Superior temporal gyrus (tissue), 1 donor: ENCODE measurements at regions not wholly inside any gene's neighbourhood (a gene's known extent, or its start where the extent isn't known, plus 50 kb on each side); places are given as distances from the start of the nearest gene placed in this dataset.

Experiments
- DNase-seq: peaks from one replicate; pipeline ENCODE4 v3.0.0-alpha.2; 2016; ENCODE audit errors: extremely low spot score

DNA sequence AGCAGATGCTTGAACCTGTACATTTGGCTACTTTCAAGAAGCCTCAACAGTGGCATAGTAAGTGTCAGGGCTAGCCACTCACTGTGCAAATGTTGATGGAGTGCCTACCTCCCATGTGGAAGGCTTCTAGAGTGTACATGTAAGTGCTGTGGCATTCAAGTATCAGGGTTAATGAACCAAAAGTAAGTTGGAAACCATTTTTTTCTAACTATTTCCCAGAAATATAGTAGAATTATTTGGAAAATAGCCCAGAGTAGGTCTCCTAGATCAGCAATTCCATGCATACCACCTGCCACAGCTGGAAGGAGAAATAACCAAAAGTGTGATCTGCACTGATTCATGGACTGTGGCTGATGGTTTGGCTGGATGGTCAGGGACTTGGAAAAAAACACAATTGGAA lies 53.3 kb downstream of the FOXD1 start:
- no peak for DNase-seq

DNA sequence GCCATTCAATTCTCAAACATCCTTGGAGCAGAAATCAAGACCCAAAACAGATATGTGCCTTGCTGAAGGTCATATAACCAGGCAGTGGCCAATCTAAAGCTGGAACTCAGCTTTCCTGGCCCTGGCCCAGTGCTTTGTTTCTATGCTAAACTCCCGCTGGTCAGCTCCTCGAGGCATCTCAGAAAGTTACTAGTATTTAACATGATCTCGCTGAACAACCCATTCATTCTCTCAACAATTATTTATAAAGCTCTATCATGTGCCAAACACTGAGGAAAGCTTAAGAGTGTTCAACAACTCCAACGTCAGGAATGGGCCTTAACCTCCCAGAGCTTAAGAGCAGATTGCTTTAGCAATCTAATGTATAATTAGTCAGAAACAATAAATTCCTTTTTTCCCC lies 54.0 kb downstream of the FOXD1 start:
- DNase-seq: no peak

DNA sequence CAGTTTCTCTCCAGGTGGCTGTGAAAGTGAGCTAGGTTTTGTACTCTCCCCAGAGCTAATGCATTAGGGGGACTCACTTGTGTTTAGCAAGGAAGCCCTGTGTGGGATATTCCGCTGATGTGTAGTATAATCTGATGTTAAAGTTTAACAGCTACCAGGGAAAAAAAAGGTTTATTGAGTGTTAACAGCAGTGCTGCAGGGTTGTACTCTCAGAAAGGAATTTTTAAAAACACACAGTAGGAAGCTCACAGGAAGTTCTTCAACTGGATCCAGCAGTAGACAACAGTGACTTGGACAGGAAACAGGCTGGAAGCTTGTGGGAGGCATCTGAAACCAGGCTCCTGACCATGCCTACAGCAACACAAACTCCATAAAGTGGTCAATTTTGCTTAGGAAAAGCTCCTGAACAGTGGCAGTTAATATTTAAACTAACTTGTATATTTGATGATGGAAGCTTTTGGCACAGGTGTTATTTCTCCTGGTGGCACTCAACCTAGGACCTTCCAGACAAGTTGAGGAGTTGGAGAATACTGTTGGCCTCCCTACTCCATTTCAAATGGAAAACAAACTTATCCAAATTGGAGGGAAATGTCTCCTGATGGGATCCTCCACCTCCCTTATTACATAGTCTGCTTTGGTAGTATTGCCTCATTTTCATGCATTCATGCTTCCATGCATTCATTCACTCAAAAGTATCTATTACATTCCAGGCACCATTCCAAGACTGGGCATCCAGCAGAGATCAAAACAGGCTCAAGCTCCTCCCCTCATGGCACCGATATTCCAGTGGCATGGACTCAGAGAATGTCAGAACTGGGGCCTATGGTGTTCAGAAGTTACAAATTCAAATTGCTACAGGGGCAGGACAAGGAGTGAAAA lies 54.7 kb downstream of the FOXD1 start:
- no peak for DNase-seq

DNA sequence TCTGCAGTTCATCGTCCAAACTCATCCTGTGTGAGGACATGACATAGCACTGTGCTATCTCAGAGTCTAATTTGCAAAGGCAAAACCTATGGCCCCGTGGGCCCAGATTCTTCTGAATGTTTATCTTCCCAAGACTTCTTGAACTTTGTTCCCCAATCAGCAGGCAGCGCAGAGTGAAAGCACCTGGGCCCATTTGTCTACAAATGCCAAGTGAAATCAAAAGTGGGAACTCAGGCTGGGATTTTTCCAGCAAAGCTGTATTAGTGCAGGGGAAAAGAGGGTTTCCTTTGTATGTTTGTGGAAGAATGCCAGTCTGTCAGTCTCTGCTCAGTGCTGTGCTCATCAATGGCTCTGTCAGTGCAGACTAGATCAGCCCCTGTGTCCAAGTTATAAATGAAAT lies 55.8 kb downstream of the FOXD1 start:
- DNase-seq: no peak

DNA sequence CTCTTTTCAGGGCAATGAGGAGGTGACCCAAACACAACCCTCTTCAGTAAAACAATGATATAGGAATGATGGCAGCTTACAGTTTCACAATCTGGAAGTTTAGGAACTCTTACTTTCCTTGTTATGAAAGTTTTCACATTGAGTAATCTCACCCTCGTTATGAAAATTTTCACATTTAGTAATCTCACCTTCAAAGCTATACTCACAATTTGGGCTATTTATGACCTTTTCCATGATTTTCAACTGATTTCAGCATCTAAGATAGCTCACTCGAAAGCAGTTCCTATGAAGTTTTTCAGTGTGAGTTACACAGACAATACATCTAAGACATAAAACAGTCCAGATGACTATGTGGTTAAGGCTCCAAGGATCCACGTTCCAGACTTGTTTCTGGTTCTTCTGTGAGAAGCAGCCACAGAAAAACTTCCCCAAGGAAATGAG lies 57.1 kb downstream of the FOXD1 start:
- no peak for DNase-seq

DNA sequence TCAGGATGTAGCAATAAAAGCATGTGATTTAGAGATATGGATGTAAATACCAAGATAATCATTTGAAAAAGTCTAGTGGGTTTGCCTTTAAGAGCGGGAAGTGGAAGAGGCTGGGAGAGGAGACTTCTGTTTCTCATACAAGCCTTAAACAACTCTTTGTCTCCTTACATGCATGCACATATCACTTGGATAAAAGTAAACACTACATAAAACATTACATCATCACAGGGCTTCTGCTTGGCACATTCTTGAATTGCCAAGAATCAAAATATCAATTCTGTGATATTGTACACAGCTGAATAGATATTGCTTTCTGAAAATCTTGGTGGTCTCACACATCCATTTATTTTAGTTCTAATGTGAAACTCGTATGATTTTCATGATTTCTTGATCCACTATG lies 57.6 kb downstream of the FOXD1 start:
- DNase-seq: no peak

DNA sequence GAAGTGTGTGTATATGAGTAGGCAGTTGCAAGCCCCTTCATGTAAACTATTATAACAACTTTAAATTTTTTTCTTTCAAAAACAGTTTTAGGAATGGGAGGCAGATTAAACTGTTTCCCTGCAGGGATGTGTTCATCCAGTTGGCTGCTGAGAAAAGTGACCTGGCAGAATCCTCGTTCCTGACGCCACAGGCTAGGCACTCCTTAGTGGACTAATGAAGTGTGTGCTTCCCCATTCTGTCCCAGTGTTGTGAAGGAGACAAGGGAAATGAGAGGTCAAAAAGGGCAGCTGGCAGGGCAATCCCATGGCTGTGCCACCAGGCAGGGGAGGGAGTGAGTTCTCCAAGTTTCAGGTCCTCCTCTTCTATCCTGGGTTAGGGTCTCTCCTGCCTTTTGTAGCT lies 59.8 kb downstream of the FOXD1 start:
- no peak for DNase-seq

DNA sequence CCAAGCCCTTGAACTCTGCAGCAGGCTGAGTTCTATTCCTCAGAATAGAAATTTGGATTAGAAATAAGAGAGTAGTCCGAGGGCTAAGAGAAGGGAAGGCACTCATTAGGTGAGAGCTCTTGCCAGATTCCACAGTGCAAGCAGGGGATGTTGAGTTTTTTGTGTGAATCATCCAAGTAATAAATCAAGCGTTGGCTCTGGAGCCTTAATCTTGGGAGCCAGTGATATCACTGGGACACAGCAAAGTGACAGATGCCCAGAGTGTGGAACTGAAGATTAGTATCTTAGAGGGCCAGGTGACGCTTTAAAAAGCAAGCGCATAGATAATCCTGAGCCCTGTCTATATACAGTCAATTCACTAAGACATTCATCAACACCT lies 60.3 kb downstream of the FOXD1 start:
- no peak for DNase-seq

DNA sequence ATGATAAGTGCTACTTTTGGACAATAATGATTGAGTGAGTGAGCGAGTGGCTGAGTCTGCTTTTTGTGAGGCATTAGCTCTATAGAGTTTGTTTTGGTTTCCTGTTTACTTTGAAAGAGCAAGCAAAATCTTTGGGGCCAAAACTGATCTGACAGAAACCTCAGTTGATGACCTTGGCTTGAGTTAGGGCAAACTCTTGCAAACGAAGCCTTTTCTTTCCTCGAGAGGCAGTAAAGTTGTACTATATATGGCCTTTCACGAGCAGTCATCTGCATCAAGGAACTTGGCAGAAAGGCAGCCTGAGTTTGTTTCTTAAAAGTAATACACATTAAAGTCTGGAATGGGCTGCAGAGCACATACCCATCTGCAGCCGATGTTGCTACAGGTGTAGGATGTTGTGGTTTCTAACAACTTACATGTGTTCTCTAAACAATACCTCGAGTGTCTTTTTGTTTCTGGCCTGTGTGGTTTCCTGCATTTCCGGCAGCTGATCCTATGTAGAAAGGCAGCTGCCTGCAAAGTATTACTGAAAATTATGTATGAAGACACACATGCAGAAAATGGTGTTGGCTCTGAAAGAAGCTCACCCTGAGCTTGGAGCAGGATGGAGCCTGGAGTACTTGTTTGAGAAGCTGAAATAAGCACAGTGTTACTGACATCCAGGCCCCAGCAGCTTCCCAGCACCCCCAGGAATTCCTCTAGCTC lies 60.8 kb downstream of the FOXD1 start:
- DNase-seq: no peak

DNA sequence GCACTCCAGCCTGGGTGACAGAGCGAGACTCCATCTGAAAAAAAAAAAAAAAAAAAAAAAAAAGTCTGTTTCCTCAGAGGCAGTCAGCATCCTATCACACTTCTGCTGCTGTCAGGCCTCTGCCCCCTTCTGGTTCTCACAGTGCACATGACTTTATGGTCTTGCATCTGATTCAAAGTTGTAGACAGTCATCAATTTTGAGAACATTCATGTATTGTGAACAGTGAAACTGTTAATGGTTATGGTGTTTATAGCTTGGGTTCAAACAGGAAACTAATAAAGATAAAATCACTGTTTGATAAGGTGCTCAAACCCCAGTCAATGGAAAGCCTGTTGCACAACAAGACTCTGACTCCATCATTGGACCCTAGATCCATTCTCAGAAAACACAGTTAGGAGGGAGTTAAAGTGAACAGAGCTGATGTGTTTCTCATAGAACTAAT lies 61.4 kb downstream of the FOXD1 start:
- no peak for DNase-seq

DNA sequence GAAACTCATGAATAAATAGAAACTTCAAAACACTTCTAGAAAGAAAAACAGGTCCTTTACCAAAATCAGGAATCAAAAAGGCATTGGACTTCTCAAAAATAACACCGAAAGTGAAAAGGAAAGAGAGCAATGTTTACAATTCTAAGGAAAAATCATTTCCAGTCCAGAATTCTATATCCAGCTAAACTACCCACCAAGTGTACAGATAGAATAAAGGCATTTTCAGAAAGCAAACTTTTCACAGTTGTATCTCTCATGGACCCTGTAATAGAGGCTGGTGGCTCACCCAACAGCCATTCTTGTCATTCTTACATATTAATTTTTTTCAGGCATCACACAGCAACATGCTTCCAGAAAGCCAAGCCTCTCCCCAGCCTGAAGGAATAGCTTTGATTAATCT lies 63.7 kb downstream of the FOXD1 start:
- DNase-seq: no peak

DNA sequence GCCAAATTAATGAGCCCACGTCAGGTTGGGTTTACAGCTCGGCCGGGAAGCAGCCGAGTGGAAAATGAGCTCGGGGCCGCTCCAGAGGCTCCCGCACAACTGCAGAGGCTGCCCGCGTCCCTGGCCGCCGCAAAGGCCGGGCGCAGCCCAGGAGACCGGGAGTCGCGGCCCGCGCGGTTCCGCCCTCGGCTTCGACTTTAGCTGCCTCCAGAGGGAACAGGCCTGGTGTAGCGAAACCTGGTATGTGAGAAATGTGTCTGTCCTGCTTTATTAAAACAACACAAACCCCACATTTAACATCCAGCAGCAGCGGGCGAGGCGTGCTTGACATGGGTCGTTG lies 66.2 kb downstream of the FOXD1 start:
- DNase-seq: no peak

DNA sequence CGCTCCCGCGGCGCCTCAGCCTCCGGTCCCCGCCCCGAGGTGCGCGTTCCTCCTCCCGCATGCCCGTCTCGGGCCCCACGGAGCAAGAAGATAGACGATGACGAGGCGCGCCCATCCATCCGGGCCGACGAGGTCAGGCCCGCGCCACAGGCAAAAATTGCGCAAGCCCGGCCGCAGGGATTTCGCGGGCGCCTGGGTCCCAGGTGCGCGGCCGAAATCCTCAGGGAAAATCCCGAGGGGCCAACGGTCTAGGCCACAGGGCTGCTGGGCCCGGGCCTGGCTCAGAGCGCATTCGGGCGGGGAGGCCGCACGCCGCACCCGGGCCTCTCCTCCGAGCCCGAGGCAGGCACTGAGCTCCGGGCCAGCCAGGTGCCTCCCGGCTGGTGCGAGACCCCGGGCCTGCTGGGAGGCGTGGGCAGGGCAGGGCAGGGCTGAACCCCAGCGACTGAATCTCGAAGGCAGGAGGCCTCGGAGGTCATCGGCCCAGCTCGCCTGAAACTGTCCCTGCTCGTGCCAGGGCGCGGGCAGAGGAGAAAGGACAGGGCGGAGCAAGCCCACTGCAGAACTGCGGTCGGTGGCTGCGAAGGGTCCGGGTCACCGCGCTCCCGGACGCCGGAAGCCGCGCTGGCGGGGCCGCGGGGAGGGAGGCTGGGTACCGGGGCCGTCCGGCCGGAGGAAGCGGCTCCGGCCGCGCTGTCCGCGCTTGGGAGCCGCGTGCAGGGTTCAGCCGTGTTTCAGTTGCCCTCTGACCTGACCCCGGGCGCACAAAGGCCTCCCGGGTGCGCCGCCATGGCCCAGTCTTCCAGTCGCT lies 66.8 kb downstream of the FOXD1 start:
- no peak for DNase-seq

DNA sequence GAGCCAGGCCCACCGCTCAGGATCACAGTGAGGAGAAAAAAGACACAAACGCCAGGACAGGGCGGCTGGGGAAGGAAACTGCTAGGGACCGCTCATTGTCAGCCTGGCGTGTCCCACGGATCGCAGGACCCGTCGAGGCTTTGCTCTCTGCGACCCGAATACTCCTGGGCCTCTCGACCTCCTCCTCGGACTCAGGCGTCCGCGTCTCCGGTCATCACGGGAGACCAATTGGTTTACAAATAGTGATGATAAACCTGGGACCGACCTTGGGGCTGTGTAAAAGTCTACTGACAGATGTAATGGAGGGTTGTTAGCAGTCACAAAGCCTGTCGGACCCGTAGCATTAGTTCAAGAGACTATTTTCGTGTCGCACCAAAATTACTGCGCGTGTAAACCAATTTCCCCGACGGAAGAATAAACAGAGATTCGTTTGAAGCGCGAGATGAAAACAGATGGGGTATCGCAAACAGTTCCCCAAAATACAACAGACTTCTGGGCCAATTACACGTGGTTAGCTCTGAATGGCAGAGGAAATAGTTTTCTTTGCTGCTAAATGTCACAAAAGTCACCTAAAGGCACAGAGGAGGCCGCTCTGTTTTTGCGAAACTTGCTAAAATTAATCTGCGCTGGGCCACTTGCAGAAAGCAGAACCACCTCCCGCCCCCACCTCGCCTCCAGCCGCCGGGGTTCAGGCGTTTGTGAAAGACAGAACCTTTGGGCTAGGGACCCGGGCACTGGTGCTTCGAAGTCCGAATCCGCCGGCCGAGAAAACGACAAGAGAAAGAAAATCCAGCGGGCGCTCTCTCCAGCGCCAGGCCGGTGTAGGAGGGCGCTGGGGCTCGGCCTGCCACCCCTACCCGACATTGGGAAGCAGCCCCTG lies 67.6 kb downstream of the FOXD1 start:
- no peak for DNase-seq

DNA sequence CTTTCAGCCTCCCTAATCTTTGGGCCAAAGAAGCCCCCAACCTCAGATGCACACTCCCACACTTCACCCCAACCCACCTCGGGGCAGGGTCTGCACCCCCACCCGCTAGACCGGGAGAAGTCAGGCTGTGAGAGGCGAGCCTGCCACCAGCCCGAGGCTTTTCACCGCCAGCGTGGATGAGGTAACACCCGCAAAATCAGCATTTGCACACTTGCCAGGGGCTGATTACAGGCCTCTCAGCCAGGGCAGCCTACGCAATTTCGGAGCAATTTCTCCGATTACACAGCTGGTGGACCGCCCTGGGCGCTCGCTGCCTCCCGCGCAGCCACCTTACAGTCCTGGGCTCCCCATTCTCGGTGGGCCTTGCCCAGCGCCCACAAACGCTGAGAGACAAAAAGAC lies 68.5 kb downstream of the FOXD1 start:
- no peak for DNase-seq

DNA sequence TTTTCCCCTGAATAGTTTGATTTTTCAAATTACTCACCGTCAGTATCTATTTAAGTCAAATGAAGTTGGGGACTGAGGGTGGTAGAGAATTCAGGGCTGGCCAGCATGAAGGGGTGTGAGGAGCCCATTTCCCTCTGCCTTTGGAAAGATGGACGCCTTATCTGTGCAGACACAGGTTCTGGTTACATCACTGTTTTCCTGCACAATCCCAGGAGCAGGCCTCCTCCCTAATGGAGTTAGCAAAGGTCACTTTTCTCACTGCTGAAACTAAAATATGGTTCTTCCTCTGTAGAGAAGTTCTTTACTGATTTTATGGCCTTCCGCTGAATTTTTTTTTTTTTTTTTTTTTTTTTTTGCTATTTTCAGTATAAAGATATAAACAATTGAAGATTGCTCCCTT lies 69.1 kb downstream of the FOXD1 start:
- no peak for DNase-seq

DNA sequence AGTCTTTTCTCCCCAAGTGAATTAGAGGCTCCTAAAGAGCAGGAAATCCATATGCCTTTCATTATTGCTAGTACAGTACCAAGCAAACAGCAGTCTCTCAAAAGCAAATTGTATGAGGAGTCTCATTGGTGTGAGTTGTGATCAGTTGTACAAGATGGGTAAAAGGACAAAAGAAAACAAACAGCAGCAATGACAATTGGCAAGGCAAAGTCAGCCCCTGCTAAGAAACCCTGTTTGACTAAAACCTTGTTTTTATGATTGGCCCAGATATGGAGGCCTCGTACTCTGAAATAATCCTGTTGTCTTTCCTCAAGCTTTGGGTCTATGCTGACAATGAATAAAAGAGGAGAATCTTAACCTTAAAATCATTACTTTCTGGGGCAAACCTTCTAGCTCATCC lies 69.8 kb downstream of the FOXD1 start:
- no peak for DNase-seq

DNA sequence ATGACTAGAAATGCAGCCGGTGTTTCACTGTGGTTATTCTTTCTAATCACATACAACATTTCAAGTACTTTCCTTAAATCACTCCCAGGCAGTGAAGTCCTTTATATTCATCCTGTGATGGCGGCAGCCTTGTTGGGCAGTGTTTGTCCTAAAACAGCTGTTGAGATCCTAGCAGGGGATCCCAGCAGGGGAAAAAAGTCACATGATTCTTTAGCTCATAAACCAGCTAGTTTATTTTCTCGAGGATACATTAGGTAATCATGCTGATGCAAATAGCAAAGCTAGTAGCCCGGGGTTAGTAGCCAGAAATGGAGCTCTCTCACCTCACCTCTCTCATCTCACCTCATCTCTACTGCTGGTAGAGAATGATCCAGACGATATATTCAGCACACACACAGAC lies 70.5 kb downstream of the FOXD1 start:
- no peak for DNase-seq

DNA sequence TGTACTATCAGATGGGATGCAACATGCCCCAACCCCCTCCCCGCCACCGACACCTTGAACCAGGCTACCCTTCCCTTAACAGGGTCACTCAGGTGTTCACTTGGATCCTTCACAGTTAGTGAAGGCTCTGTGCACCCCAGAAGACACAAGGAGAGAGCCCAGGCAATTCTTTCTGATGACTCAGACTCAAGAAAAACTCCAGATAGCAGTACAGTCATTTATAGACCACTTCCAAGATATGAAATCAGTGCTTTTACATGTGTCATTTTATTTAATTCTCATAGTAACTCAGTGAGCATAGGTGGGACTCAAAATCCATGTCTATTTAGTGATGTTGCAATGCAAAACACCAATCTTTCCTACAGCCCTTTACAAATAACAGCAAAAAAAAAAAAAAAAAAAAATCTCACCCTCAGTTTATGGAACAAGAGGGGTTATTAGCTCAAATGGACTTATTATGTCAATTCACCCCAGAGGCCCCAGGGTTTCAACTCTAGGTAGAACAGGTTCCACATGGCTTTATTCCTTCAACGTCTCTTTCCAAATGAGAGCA lies 71.9 kb downstream of the FOXD1 start:
- DNase-seq: no peak

DNA sequence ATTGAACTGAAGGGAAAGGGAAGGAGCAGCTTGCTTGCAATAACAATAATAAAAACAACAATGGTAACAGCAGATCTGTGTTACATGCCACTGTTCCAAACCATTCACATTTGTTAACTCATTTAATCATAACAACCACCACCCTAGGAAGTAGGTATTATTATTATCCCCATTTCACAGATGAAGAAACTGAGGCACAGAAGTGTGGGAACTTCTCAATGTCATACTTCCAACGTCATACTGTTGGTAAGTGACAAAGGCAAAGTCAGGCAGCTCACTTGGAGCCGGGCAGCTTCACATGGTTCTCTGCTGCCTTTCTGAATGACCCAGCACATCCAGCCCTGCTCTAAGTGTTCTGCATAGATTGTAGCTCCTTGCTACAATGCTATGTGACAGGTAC lies 72.6 kb downstream of the FOXD1 start:
- no peak for DNase-seq

DNA sequence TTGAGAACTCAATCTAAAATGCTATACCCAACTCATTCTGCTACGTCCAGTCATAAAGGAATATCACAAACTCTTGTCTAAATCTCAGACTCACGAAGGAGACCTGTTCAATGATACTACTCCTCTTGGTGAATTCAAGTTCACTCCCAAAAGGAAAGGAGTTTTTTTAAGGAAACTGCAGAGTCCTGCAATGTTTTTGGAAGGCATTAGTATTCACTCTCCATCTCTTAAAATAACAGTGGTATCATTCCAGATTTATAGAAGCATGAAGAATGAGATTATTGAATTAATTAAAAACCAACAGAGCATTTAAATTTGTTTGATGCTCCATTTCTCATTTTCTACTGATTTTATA lies 73.4 kb downstream of the FOXD1 start:
- no peak for DNase-seq
